ENCODE measurements at regions not wholly inside any gene's neighbourhood (a gene's known extent, or its start where the extent isn't known, plus 50 kb on each side); places are given as distances from the start of the nearest gene placed in this dataset.

- TF ChIP-seq POLR2A (IDR thresholded peaks at IDR 0.05): no peak
- TF ChIP-seq CTCF (IDR thresholded peaks at IDR 0.05): no peak
These were observed 201.2 kb upstream of the IER5L start for GRCh38 chr9:129379181-129379836.
